AG10803 (cell line): ENCODE measurements at regions not wholly inside any gene's neighbourhood (a gene's known extent, or its start where the extent isn't known, plus 50 kb on each side); places are given as distances from the start of the nearest gene placed in this dataset.

Source experiments
- DNase-seq: peaks from one replicate; pipeline ENCODE4 v3.0.0; 2010; ENCODE audit warnings: low read depth
- H3K4me3 ChIP-seq: 2 replicates; pipeline ENCODE4 v1.5.1; 2011; ENCODE audit warnings: mild to moderate bottlenecking, low read length, control low read depth
- TF ChIP-seq, protein P1 (sequence below): conservative IDR thresholded peaks from 2 replicates; pipeline ENCODE4 v1.5.1; 2011; ENCODE audit warnings: mild to moderate bottlenecking, low read length, control low read depth, inconsistent platforms

DNA sequence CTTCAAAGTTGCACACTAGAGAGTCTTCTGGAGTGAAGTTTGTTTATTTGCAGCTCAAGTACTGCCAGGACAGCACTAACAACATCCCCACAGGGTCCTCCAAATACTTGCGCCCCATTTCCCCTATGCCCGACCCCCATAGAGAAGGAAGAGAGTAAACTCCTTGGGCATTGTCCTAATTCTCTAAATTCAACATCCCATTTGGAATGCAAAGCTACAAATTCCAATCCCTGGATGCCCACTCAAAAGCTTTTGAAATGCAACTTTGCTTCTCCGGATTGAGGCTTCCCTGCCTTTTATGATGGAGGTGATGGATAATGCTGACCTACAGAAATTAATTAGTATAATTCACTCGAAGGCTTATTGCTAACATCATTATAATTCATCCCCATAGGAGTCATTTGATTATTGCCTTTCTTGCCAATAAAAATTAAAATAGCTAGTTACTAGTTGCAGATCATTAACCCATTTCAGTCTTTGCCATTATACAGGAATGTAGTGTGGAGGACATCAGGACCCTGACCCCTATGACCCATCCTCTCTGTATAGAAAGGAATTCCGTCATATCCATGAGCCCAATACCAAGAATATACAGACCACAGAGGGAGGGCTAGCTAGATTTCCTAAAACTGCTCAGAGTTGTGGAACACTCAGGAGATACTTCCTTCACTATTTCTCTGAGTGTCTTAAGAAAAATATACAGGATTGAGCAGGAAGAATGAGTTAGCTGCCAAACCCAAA is 277.6 kb downstream of the ZNF608 start:
- H3K4me3 ChIP-seq, result no peak overlapping the region
- TF ChIP-seq, protein P1, sequence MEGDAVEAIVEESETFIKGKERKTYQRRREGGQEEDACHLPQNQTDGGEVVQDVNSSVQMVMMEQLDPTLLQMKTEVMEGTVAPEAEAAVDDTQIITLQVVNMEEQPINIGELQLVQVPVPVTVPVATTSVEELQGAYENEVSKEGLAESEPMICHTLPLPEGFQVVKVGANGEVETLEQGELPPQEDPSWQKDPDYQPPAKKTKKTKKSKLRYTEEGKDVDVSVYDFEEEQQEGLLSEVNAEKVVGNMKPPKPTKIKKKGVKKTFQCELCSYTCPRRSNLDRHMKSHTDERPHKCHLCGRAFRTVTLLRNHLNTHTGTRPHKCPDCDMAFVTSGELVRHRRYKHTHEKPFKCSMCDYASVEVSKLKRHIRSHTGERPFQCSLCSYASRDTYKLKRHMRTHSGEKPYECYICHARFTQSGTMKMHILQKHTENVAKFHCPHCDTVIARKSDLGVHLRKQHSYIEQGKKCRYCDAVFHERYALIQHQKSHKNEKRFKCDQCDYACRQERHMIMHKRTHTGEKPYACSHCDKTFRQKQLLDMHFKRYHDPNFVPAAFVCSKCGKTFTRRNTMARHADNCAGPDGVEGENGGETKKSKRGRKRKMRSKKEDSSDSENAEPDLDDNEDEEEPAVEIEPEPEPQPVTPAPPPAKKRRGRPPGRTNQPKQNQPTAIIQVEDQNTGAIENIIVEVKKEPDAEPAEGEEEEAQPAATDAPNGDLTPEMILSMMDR, result no peak

DNA sequence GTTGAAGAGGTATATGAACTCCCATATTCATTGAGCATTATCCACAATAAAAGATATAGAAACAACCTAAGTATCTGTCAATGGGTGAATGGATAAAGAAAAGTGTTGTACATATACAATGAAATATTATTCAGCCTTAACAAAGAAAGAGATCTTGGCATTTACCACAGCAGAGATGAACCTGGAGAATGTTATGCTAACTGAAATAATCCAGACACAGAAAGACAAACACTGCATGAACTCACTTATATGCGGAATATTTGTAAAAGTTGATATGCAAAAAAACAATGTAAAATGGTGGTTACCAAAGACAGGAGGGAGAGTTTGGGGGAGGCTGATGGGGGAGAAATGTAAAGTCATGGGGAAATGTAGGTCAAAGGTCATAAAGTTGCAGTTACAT is 278.7 kb downstream of the ZNF608 start:
- H3K4me3 ChIP-seq, result no peak overlapping the region
- no peak for DNase-seq
- TF ChIP-seq, protein P1, result no peak

More for the DNA sequence above, 277.6 kb downstream of the ZNF608 start:
- no peak for DNase-seq

DNA sequence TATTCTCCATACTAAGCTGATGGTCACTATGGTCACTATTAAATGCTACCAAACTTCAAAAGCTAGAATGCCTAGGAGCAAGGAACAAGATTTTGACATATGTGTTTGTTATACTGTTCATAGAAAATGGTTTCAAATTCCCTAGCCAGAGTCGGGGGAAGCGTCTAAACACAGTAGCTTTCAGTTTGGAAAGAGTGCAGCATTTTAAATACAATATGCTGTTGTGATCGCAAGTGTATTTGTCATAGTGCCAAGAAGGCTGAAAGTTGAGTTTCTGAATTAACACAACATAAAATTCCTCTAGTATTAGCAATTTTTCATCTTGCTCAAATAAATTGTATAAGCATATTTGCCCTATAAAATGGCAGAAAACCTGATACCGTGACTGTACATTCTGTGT is 280.4 kb downstream of the ZNF608 start:
- no peak overlapping the region for H3K4me3 ChIP-seq
- no peak for DNase-seq
- TF ChIP-seq, protein P1, result no peak

DNA sequence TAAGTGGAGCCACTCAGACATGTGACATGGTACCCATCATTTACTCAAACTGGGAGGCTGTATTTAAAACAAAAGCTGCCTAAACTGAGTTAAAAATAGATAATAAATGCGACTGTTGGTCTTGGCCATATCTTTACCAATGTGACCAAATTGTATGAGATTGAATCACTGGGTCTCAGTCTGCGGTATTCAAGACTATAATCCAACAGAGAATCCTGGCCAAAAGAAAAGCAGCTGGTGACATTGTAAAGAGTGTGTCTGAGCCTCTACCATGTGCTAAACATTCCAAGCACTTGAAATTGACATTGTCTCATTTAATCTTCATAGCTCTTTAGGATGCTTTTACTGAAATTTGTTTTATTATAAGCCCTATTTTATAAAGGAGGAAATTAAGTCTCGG is 282.6 kb downstream of the ZNF608 start:
- no peak for DNase-seq
- TF ChIP-seq, protein P1, result no peak
- no peak overlapping the region for H3K4me3 ChIP-seq

DNA sequence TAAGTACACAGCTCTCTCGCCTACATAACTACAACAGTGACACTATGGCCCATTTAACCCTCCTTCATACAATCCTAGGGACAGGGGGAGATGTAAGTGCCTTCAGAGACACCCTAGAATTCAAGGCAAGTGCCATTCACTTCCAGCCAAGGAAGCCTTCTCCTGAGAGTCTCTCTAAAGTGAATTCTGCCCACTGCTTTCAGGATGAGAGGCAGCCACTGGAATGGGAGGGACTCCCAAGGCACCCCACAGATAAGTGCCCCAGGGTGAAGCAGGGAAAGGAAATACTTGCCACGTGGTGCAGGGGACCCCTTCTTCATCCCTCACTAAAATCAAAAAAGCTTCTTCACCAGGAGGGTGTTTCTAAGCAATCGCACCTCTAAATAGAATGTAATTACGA is 283.7 kb downstream of the ZNF608 start:
- no peak for DNase-seq
- TF ChIP-seq, protein P1, result no peak
- no peak overlapping the region for H3K4me3 ChIP-seq

DNA sequence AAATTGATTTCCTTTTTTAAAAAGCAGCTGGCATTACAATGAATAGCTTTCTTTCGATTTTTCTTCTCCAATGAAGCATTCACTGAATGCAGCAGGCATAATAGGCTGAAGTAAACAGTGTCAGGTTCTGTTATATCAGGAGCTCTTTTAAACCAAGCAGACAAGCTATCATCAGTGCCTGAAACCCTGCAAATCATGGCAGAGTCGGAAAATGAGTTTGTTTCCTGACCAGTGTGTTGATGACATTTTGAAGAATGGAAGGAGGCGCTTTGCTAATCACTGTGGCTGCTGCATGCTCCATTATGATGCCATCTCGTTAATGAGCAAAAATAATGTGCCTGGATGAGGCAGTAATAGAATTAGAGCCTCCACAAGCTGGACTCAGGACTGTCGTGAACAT is 284.5 kb downstream of the ZNF608 start:
- H3K4me3 ChIP-seq, result no peak overlapping the region
- TF ChIP-seq, protein P1, result no peak
- no peak for DNase-seq

DNA sequence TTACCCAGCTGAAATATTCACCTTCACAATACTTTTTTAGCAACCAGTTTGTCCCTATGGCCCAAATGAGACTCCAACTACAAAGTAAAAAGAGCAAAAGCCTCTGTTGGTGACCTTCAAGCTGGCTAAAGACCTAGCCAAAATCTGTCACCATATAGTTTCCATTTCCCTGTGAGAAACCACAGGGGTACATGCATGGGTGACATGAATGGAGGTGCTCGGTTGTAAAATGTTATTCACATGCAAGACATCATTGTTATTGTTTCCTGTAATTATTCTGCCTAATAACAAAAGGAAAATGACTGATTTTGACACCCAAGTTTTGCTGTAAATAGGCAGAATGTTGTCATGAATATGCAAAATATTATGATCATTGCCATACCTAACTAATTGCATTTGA is 285.3 kb downstream of the ZNF608 start:
- TF ChIP-seq, protein P1, result no peak
- no peak for DNase-seq
- H3K4me3 ChIP-seq, result no peak overlapping the region
